Choroid plexus epithelial cell (primary cell): ENCODE measurements at regions not wholly inside any gene's neighbourhood (a gene's known extent, or its start where the extent isn't known, plus 50 kb on each side); places are given as distances from the start of the nearest gene placed in this dataset.

Source experiments
- DNase-seq: peaks from one replicate; pipeline ENCODE4 v3.0.0-alpha.2; 2010; ENCODE audit warnings: low read depth
- H3K4me3 ChIP-seq: 2 replicates; pipeline ENCODE4 v1.5.1; 2011; ENCODE audit warnings: low read depth, mild to moderate bottlenecking, control low read depth, low read length, moderate library complexity
- TF ChIP-seq, protein P1 (sequence below): conservative IDR thresholded peaks from 2 replicates; pipeline ENCODE4 v1.5.1; 2011; ENCODE audit warnings: low read depth, mild to moderate bottlenecking, control low read depth, inconsistent platforms, low read length, moderate library complexity

DNA sequence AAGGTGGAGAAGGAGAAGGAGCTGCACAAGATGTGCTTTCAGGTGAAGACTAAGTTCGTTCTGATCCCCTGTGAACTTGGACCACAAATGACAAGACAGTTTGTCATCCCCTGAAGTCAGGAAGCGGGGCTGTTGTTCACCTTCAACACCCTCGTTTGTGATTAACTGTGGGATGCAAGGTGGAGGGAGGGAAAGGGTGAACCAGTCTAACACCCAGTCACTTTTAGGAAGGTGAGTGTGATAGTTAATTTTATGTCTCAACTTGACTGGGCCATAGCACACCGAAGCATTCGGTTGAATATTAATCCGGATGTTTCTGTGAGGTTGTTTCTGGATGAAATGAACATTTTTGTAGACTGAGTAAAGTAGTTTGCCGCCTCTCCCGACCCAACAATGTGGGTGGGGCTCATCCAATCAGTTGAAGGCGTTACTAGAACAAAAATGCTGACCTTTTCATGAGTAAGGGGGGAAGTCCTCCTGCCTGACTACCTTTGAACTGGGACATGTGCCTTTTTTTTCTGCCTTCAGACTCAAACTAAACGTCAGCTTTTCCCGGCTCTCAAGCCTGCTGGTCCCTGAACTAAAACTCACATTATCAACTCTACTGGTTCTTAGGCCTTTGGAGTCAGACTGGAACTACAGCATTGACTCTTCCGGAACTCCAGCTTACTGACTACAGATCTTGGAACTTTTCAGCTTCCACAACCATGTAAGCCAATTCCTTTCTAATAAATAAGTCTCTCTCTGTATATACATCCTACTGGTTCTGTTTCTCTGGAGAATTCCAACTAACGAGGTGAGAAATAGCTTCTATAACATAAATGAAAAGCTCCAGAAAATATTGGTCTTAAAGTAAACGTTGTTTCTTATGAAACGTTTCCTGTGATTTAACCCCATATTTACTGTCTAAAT lies 264.0 kb upstream of the SLITRK3 start:
- no peak overlapping the region for H3K4me3 ChIP-seq
- TF ChIP-seq, protein P1, sequence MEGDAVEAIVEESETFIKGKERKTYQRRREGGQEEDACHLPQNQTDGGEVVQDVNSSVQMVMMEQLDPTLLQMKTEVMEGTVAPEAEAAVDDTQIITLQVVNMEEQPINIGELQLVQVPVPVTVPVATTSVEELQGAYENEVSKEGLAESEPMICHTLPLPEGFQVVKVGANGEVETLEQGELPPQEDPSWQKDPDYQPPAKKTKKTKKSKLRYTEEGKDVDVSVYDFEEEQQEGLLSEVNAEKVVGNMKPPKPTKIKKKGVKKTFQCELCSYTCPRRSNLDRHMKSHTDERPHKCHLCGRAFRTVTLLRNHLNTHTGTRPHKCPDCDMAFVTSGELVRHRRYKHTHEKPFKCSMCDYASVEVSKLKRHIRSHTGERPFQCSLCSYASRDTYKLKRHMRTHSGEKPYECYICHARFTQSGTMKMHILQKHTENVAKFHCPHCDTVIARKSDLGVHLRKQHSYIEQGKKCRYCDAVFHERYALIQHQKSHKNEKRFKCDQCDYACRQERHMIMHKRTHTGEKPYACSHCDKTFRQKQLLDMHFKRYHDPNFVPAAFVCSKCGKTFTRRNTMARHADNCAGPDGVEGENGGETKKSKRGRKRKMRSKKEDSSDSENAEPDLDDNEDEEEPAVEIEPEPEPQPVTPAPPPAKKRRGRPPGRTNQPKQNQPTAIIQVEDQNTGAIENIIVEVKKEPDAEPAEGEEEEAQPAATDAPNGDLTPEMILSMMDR = no peak

DNA sequence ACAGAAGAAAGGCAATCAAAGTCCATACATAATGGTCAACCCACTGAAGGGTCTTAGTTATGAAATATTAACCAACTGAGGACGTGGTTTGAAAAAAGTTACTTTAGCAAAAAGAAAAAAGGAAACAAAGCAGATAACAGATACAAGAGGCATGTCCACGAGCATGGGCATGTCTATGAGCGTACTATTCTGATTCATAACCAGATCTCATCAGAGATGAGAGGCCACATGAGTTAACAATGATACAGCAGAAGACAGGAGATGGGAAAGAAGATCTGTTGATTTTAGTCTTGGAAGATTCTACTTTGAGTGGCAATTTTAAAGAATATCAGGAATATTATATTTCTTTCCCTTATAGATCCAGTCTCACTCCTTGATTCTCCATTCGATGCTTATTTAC lies 262.9 kb upstream of the SLITRK3 start:
- no peak overlapping the region for H3K4me3 ChIP-seq
- TF ChIP-seq, protein P1 = no peak
- DNase-seq = no peak

More for the DNA sequence above, 264.0 kb upstream of the SLITRK3 start:
- no peak for DNase-seq

DNA sequence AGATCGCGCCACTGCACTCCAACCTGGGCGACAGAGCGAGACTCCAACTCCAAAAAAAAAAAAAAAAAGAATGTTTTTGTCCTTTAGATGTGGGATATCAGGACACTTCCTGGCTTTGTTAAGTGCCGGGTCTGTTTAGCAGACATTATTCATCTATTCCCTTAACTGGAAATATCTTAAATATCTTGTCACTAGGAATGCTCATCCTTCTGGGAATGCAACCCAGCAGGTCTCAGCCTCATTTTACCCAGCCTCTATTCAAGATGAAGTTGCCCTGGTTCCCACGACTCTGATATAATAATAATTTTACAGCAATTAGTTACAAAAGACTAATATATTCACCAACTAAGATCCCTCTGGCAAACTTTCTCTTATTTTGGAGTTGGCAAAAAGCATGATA lies 260.9 kb upstream of the SLITRK3 start:
- TF ChIP-seq, protein P1 = no peak
- no peak overlapping the region for H3K4me3 ChIP-seq
- no peak for DNase-seq

DNA sequence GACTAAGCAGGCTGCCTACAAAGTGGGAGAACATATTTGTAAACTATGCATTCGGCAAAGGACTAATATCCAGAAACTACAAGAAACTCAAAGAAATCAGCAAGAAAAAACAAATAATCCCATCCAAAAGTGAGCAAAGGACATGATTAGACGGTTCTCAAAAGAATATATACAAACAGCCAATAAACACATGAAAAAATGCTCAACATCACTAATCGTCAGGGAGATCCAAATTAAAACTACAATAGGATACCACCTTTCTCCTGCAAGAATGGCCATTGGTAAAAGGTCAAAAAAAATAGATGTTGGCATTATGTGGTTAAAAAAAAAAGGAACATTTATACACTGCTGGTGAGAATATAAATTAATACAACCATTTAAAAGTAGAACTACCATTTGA lies 259.6 kb upstream of the SLITRK3 start:
- TF ChIP-seq, protein P1 = no peak
- no peak overlapping the region for H3K4me3 ChIP-seq

DNA sequence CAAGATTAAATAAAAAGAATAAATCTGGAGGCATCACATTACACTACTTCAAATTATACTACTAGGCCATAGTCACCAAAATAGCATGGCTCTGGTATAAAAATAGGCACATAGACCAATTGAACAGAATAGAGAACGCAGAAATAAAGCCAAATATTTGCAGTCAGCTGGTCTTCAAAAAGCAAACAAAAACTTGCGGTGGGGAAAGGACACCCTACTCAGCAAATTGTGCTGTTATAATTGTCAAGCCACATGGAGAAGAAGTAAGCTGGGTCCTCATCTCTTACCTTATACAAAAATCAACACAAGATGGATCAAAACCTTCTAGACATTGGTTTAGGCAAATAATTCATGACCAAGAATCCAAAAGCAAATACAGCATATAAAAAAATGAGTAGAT lies 259.2 kb upstream of the SLITRK3 start:
- TF ChIP-seq, protein P1 = no peak
- DNase-seq = no peak
- no peak overlapping the region for H3K4me3 ChIP-seq

More for the DNA sequence above, 259.6 kb upstream of the SLITRK3 start:
- no peak for DNase-seq

DNA sequence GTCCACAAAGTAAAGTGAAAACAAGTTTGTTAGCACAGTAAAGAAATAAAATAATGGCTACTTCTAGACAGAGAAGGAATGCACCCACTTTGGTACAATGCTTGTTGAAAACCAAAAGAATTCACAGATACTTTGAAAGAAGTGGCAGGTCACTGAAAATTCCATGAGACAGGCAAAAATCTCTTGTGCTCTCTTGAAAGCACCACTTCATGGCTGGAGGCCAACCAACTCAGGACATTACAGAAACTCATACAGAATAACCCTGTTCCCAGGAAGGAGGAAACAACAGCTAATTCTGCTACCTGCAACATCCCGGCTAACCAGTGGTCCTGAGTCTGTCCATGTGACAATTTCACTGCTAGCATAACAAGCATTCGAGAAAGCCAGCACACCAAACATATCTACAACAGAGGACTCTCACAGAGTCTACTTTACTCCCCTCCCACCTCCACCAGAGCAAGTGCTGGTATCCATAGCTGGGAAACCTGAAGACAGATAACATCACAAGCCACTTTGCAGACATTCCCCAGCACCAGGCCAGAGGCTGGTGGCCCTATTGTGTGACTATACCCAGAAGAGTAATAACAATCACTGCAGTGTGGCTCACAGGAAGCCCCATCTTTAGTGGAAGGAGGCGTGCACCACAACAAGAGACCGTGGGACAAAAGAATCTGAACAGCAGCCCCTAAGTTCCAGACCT lies 255.3 kb upstream of the SLITRK3 start:
- DNase-seq = no peak
- TF ChIP-seq, protein P1 = no peak
- no peak overlapping the region for H3K4me3 ChIP-seq
